ENCODE measurements at regions not wholly inside any gene's neighbourhood (a gene's known extent, or its start where the extent isn't known, plus 50 kb on each side); places are given as distances from the start of the nearest gene placed in this dataset.

DNA sequence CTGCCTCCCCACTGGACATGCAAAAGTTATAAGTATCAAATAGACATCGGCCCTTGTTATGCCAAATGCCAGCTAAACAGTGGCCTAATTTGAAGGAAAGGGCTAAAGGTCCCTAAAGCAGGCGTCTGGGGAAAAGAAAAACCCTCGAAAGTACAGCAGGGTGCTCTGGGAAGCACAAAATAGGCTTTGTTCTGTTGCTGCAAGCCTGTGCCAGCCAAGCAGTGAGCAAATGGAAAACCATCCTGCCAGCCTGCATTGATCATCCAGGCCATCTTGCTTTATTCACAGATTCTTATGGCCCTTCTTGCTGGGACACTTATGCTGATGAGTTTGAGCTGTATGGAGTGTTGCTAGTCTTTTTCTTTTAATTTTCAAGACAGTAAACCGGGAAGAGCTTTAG, 62.2 kb upstream of the PLEKHG1 start:
- Mint-ChIP-seq H3K4me3 (no peak overlapping the region), H3K27me3 (ENCODE audit: insufficient read depth) (peaks cover 1% of the 10 kb centered on the region; the same call in 1 of the 2 replicates)

DNA sequence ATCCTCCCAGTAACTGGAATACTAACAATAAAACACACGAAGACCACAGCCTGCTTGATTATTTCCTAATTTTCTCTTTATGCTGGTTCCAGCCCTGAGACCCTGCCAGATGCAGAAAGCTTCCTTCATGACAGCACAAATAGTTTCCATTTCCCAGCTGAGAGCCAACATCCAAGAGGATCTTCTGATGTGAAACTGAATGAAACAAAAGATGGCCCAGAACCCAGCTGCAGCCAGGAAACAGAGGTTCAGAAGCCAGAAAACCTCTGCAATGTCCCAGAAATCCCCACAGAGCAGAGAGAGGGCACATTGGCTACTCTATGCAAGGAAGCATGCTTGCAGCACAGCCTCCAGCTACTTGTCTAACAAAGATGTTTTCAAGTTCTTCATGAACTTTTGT, 61.8 kb upstream of the PLEKHG1 start:
- Mint-ChIP-seq H3K27me3 (ENCODE audit: insufficient read depth) (peaks cover 1% of the 10 kb centered on the region; the same call in 1 of the 2 replicates), H3K27ac (no peak overlapping the region), H3K9me3 (peaks cover 8% of the 10 kb centered on the region), H3K4me1 (ENCODE audit: low read depth) (no peaks in the 10 kb centered on the region), H3K4me3 (no peak overlapping the region), H3K36me3 (ENCODE audit: low read depth) (no peaks in the 10 kb centered on the region)
- DNase-seq = no peak
- TF ChIP-seq CTCF (IDR thresholded peaks at IDR 0.05) = no peak

More for the DNA sequence above, 62.2 kb upstream of the PLEKHG1 start:
- Mint-ChIP-seq H3K9me3 (peaks cover 8% of the 10 kb centered on the region), H3K27ac (no peak overlapping the region), H3K4me1 (ENCODE audit: low read depth) (no peaks in the 10 kb centered on the region), H3K36me3 (ENCODE audit: low read depth) (no peaks in the 10 kb centered on the region)
- DNase-seq = no peak
- TF ChIP-seq CTCF (IDR thresholded peaks at IDR 0.05) = no peak

DNA sequence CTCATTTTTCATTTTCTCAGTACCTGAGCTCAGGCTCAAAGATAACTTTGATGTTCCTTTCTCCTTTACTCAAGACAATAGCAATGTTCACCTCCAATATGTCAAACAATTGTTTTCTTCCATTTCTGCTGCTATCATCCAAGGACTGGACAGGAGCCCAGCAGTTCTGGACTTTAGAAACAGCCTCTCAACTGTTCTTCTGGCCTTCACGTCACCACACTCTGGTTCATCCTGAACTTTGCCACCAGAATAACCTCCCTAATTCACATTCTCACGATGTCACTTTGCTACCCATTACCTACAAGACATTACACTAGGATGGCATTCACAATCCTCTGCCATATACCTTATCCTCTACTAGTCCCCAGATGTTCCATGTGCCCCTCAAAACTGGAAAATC, 60.6 kb upstream of the PLEKHG1 start:
- no peak for TF ChIP-seq CTCF (IDR thresholded peaks at IDR 0.05)
- H3K27me3 Mint-ChIP-seq (ENCODE audit: insufficient read depth) = peaks cover 1% of the 10 kb centered on the region; the same call in 1 of the 2 replicates
- H3K4me1 Mint-ChIP-seq (ENCODE audit: low read depth) = no peaks in the 10 kb centered on the region
- H3K4me3 Mint-ChIP-seq = no peak overlapping the region
- no peaks in the 10 kb centered on the region for H3K36me3 Mint-ChIP-seq (ENCODE audit: low read depth)
- H3K27ac Mint-ChIP-seq = no peak overlapping the region
- DNase-seq = no peak
- H3K9me3 Mint-ChIP-seq = peaks cover 8% of the 10 kb centered on the region

GRCh38 chr6:150539568-150539967, 60.1 kb upstream of the PLEKHG1 start:
- no peak for TF ChIP-seq CTCF (IDR thresholded peaks at IDR 0.05)
- Mint-ChIP-seq H3K27me3 (ENCODE audit: insufficient read depth) (peaks cover 1% of the 10 kb centered on the region; the same call in 1 of the 2 replicates), H3K36me3 (ENCODE audit: low read depth) (no peaks in the 10 kb centered on the region), H3K4me3 (no peak overlapping the region), H3K9me3 (peaks cover 8% of the 10 kb centered on the region), H3K4me1 (ENCODE audit: low read depth) (no peaks in the 10 kb centered on the region), H3K27ac (no peak overlapping the region)
- DNase-seq = no peak

DNA sequence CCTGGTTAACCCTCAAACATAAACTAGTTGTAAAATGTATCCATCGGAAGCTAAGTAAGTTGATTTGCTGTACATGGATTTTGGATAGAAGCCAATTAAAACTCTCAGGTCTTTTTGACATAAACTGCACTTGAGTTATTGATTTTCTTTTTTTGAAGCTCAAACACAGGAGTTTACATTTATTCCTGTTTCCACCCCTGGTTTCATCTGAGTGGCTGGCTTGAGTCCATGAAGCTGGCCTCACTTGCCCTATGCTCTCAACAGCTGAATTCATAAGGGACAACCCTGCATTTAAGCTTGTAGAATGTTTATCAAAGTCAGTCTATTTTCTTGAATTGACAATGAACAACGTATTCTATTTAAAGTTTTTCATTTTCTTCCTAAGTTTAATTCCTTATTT, 58.1 kb upstream of the PLEKHG1 start:
- DNase-seq = no peak
- Mint-ChIP-seq H3K27ac (no peak overlapping the region), H3K9me3 (peaks cover 9% of the 10 kb centered on the region), H3K4me3 (no peak overlapping the region), H3K36me3 (ENCODE audit: low read depth) (no peaks in the 10 kb centered on the region; the same call in 1 of the 2 replicates), H3K4me1 (ENCODE audit: low read depth) (no peaks in the 10 kb centered on the region), H3K27me3 (ENCODE audit: insufficient read depth) (peaks cover 2% of the 10 kb centered on the region; the same call in 1 of the 2 replicates)
- no peak for TF ChIP-seq CTCF (IDR thresholded peaks at IDR 0.05)

- DNase-seq = no peak
- H3K36me3 Mint-ChIP-seq (ENCODE audit: low read depth) = no peaks in the 10 kb centered on the region; the same call in 1 of the 2 replicates
- H3K9me3 Mint-ChIP-seq = peaks cover 17% of the 10 kb centered on the region
- peaks cover 7% of the 10 kb centered on the region; the same call in 1 of the 2 replicates for H3K27me3 Mint-ChIP-seq (ENCODE audit: insufficient read depth)
- H3K4me1 Mint-ChIP-seq (ENCODE audit: low read depth) = no peaks in the 10 kb centered on the region
- no peak for TF ChIP-seq CTCF (IDR thresholded peaks at IDR 0.05)
- no peak overlapping the region for H3K27ac Mint-ChIP-seq
- no peak overlapping the region for H3K4me3 Mint-ChIP-seq
Observed at GRCh38 chr6:150543178-150543577, 56.5 kb upstream of the PLEKHG1 start.
